GM18499 (cell line): ENCODE measurements at regions not wholly inside any gene's neighbourhood (a gene's known extent, or its start where the extent isn't known, plus 50 kb on each side); places are given as distances from the start of the nearest gene placed in this dataset.

Experiments
- ATAC-seq: cut with Tn5 transposase; IDR thresholded peaks from one replicate; pipeline ENCODE4 v1.9.1; 2021; ENCODE audit warnings: moderate number of reproducible peaks; ENCODE audit not compliant: insufficient read depth, unreplicated experiment

GRCh38 chr3:22101351-22101750 is 350.3 kb upstream of the ZNF385D start:
- no peak for ATAC-seq

GRCh38 chr3:22101811-22102210 is 350.8 kb upstream of the ZNF385D start:
- no peak for ATAC-seq

GRCh38 chr3:22103423-22103822 is 352.4 kb upstream of the ZNF385D start:
- ATAC-seq: no peak

GRCh38 chr3:22106213-22106896 is 355.3 kb upstream of the ZNF385D start:
- ATAC-seq: no peak

DNA sequence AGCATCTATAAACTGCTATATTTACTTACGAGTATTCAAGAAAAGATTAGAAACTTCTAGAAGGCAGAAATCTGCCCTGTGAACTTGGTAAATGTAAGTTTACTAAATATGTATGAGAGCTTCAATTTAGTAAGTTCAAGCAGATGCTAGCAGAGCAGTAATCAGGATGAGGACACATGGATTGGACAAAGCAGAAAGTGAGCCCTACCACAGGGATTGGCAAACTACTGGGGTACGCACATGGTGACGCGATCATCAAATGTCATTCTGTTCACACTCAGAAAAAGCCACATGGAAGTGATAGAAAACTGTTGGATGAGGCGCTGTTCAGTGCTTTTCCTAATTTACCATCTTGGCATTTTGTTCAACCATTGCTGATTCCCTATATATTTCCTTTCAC is 360.2 kb upstream of the ZNF385D start:
- no peak for ATAC-seq

DNA sequence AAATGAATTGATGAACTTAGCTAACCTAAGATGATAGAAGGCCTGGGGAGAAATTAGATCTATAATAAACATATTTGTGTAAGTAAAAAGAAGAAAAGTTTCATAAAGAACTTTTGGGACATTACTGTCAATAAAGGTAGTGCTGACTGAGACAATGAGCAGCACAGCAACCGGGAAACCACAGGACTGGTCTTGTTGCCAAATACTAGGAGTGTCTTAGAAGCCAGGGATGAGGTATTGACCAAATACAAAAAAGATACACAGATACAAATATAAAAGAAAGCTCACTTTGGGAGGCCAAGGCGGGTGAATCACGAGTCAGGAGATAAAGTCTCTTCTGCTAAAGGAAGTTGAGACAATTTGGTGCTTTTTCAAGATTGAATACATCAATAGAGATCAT is 362.4 kb upstream of the ZNF385D start:
- no peak for ATAC-seq

GRCh38 chr3:22115581-22115980 is 364.6 kb upstream of the ZNF385D start:
- ATAC-seq: no peak

- ATAC-seq: no peak
These were observed 366.1 kb upstream of the ZNF385D start for GRCh38 chr3:22117091-22117490.

- ATAC-seq: no peak
These were observed 366.8 kb upstream of the ZNF385D start for GRCh38 chr3:22117751-22118346.

DNA sequence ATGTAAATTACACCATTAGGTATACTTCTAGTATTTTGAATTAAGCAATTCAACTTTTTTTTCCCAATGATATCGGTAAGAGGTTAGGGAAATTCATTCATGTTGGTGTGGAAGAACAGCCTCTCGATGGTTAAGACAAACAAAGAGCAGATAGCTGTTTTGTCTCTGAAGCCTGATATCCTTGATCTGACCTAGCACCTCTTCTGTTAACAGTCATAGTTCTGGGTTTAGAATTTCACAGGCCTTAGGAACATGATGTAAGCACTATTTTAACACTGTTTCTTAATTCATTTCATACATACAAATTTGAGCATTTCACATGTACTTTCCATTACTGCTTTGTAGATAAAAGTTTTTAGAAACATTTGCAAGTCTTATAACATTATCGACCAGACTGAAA is 367.5 kb upstream of the ZNF385D start:
- ATAC-seq: no peak

- ATAC-seq: no peak
These were observed 370.2 kb upstream of the ZNF385D start for GRCh38 chr3:22121068-22121701.

GRCh38 chr3:22122567-22122966 is 371.6 kb upstream of the ZNF385D start:
- ATAC-seq: peak; percentile 86

GRCh38 chr3:22129101-22129500 is 378.1 kb upstream of the ZNF385D start:
- ATAC-seq: no peak

DNA sequence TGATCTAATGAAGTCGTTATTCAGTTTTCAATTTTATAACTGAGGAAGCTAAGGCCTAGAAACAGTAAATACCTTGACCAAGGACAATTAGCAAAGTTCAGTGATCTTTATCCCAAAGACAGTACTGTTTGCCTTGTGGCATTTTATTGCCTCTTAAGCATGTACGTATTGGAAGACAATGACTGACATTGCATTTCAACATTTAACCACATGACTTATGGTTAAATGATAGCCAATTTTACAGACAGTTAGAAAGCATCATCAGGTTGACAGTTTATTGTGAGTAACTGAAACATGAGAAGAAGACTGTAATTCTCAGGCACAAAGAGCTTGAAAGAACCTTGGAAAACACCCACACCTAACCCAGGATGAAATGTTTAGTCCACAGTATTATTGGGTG is 390.8 kb upstream of the ZNF385D start:
- no peak for ATAC-seq

- ATAC-seq: no peak
These were observed 396.2 kb upstream of the ZNF385D start for GRCh38 chr3:22147161-22147560.

DNA sequence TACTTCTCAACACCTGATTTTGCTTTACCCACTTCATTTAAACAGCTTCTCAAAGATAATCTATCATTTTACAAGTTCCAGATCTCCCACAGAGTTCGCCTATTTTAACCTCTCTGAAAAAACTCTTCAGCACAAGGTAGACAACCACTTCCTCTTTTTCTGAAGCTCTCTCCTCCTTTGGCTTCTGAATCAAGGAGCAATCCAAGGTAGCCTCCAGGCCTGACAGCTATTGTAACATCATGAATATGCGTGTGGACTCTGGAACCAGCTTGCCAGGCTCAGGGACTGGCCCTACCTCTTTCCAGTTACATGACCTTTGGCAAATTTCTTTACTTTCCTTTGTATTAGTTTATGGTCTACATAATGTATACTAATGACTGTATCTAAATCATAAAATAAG is 405.9 kb upstream of the ZNF385D start:
- no peak for ATAC-seq

- ATAC-seq: no peak
These were observed 406.8 kb upstream of the ZNF385D start for GRCh38 chr3:22157848-22158247.

DNA sequence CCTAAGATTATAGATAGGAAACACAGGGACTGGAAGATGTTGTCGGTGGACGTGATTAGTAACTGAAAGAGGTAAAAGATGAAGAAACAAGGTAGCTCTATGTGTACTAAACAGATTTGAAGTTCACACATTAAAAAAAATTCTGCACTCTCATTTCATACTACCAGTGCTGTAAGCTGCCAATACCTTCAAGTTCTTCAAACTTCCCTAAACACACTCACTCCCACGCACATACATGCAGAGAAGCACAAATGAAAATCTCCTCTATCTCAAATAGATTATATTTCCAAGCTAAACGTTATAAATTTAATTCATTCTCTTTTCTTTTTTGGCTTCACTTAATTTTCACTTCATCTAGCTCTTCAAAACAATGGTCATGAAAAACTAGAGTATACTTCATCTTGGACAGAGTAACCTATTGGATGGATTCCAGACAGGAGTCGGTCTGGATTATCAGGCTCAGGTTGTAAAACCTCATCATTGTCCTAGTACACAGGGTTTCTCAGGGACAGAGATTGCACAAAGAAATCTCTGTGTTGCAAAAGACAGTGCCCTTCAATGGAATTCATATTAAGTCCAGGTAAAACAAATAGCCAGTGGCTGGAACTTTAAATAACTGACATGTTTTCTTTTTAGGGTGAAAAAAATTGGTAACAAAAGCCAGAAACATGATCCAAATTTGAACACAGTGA is 408.1 kb upstream of the ZNF385D start:
- no peak for ATAC-seq

- ATAC-seq: no peak
These were observed 410.3 kb upstream of the ZNF385D start for GRCh38 chr3:22161315-22161714.

DNA sequence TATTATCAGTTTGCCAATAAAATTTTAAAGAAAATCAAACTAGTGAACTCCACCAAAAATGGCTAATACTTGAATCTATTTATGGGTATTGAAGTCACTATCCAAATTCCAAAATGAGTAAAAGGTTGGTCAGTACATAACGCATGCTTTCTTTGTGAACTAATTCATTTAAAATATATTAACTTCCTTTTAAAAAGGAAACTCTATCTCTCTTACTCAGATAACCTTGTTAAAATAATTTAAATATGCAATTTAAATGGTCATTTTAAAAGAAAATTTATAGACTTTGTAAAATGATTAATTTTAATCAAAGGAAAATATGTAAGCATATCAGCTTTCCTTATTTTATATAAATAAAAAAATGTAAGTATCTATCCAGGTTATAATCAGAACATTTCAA is 419.4 kb upstream of the ZNF385D start:
- no peak for ATAC-seq

- no peak for ATAC-seq
These were observed 422.0 kb upstream of the ZNF385D start for GRCh38 chr3:22172964-22173363.
